Mesenchymal stem cell (in vitro differentiated cells and primary cell): ENCODE measurements at regions not wholly inside any gene's neighbourhood (a gene's known extent, or its start where the extent isn't known, plus 50 kb on each side); places are given as distances from the start of the nearest gene placed in this dataset.
A peak's percentile ranks its signal among the peaks of the same experiment; 100 is the strongest.

Experiments
- DNase-seq: peaks from one replicate; pipeline ENCODE4 v3.0.0-alpha.2; 2013
- H2AFZ ChIP-seq: one replicate; pipeline ENCODE4 v1.6.1; 2013; ENCODE audit warnings: low read depth, mild to moderate bottlenecking, control low read depth, inconsistent platforms, low read length, moderate library complexity
- H2AK5ac ChIP-seq: 2 replicates; pipeline ENCODE4 v1.6.1; 2013; ENCODE audit warnings: low read length, moderate library complexity, mild to moderate bottlenecking, inconsistent platforms; ENCODE audit not compliant: severe bottlenecking
- H2BK120ac ChIP-seq: one replicate; pipeline ENCODE4 v1.6.1; 2013; ENCODE audit warnings: low read depth, mild to moderate bottlenecking, inconsistent platforms, low read length, moderate library complexity
- H2BK12ac ChIP-seq, 2 experiments: one replicate each; pipeline ENCODE4 v1.6.1; 2013; ENCODE audit warnings: inconsistent platforms in 2 of 2, low read length in 2 of 2, mild to moderate bottlenecking in 2 of 2, moderate library complexity in 2 of 2, control low read depth in 1 of 2
- H2BK15ac ChIP-seq: one replicate; pipeline ENCODE4 v1.6.1; 2013; ENCODE audit warnings: mild to moderate bottlenecking, low read depth, inconsistent platforms; ENCODE audit not compliant: poor library complexity, severe bottlenecking
- H2BK5ac ChIP-seq: 2 replicates; pipeline ENCODE4 v1.6.1; 2013; ENCODE audit warnings: low read depth, mild to moderate bottlenecking, low read length, control low read depth, inconsistent platforms; ENCODE audit not compliant: poor library complexity, severe bottlenecking
- H3K14ac ChIP-seq, 2 experiments: one replicate each; pipeline ENCODE4 v1.6.1; 2013; ENCODE audit warnings: inconsistent platforms in 2 of 2, low read length in 2 of 2, control low read depth in 1 of 2, mild to moderate bottlenecking in 1 of 2, moderate library complexity in 1 of 2
- H3K18ac ChIP-seq, 2 experiments: one replicate each; pipeline ENCODE4 v1.6.1; 2013; ENCODE audit warnings: inconsistent platforms in 2 of 2, low read length in 2 of 2, control low read depth in 1 of 2, low read depth in 1 of 2, mild to moderate bottlenecking in 1 of 2
- H3K23ac ChIP-seq, 2 experiments: one replicate each; pipeline ENCODE4 v1.6.1; 2013; ENCODE audit warnings: inconsistent platforms in 2 of 2, low read length in 2 of 2, mild to moderate bottlenecking in 2 of 2, moderate library complexity in 2 of 2, control low read depth in 1 of 2
- H3K27ac ChIP-seq: 2 replicates; pipeline ENCODE4 v1.5.1; 2013; ENCODE audit warnings: mild to moderate bottlenecking, moderate library complexity, low read length, control low read depth, inconsistent platforms; ENCODE audit not compliant: poor library complexity, severe bottlenecking
- H3K27me3 ChIP-seq, 2 experiments: 2 replicates each; pipeline versions ENCODE4 v1.6.1 to v1.7.0; 2013; ENCODE audit warnings: low read length in 2 of 2, mild to moderate bottlenecking in 2 of 2, moderate library complexity in 2 of 2, control low read depth in 1 of 2, inconsistent platforms in 1 of 2; ENCODE audit not compliant: control insufficient read depth in 1 of 2, insufficient read depth in 1 of 2
- H3K36me3 ChIP-seq, 2 experiments: 2 replicates each; pipeline versions ENCODE4 v1.6.1 to v1.7.0; 2013; ENCODE audit warnings: low read length in 2 of 2, control low read depth in 1 of 2, inconsistent platforms in 1 of 2, low read depth in 1 of 2, mild to moderate bottlenecking in 1 of 2; ENCODE audit not compliant: insufficient read depth in 2 of 2, control insufficient read depth in 1 of 2
- H3K4ac ChIP-seq, 2 experiments: one replicate each; pipeline ENCODE4 v1.6.1; 2013; ENCODE audit warnings: inconsistent platforms in 2 of 2, low read length in 2 of 2, mild to moderate bottlenecking in 2 of 2, moderate library complexity in 2 of 2, control low read depth in 1 of 2, low read depth in 1 of 2
- H3K4me1 ChIP-seq: 2 replicates; pipeline ENCODE4 v1.6.1; 2013; ENCODE audit warnings: low read depth, low read length, control low read depth; ENCODE audit not compliant: control insufficient read depth, insufficient read depth
- H3K4me2 ChIP-seq: 2 replicates; pipeline ENCODE4 v1.6.1; 2013; ENCODE audit warnings: low read length, mild to moderate bottlenecking, inconsistent platforms; ENCODE audit not compliant: poor library complexity, severe bottlenecking
- H3K4me3 ChIP-seq, 2 experiments: 2 replicates each; pipeline versions ENCODE4 v1.5.1 to v1.7.0; 2013; ENCODE audit warnings: low read length in 2 of 2, mild to moderate bottlenecking in 2 of 2, control low read depth in 1 of 2, low read depth in 1 of 2; ENCODE audit not compliant: insufficient read depth in 1 of 2
- H3K79me1 ChIP-seq: replicated peaks from 2 replicates; pipeline ENCODE4 v1.6.1; 2013; ENCODE audit warnings: mild to moderate bottlenecking, control low read depth, low read length, inconsistent platforms; ENCODE audit not compliant: poor library complexity, severe bottlenecking
- H3K9ac ChIP-seq: 2 replicates; pipeline ENCODE4 v1.7.0; 2013; ENCODE audit warnings: mild to moderate bottlenecking, low read length, moderate library complexity
- H3K9me3 ChIP-seq: 2 replicates; pipeline ENCODE4 v1.7.0; 2013; ENCODE audit warnings: mild to moderate bottlenecking, low read length; ENCODE audit not compliant: control insufficient read depth
- H4K8ac ChIP-seq: one replicate; pipeline ENCODE4 v1.6.1; 2013; ENCODE audit warnings: inconsistent platforms, mild to moderate bottlenecking, low read length, moderate library complexity
- H4K91ac ChIP-seq: one replicate; pipeline ENCODE4 v1.6.1; 2013; ENCODE audit warnings: mild to moderate bottlenecking, low read length, inconsistent platforms
- WGBS: methylation state at CpG from one replicate; pipeline ENCODE4 v1.1.7; 2013; ENCODE audit warnings: mixed read lengths; 5-methylcytosine and 5-hydroxymethylcytosine counted together

DNA sequence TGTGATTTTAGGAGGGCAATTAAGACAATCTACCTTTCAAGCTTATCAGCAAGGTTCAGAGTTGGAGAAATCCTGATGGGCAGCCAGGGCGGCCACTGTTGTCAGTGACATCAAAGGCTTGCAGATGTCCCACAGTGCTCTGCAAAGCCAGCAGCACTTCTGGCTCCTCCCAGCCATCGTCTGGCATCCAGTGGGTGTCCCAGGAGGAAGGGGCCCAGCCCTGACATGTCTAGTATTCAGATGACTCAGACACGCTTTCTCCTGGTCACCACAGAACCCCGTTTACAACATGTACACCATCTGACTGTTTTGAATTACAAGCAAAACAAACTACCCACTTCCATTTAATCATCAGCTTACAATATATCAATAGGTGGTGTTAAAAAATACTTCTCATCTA, 61.4 kb downstream of the CYRIA start:
- H3K4ac ChIP-seq: peak overlapping the region in 1 of 2 experiments; percentile 2
- no peaks in the 10 kb centered on the region for H3K27me3 ChIP-seq
- peaks cover 0 to 20% of the 10 kb centered on the region in 2 experiments for H3K36me3 ChIP-seq
- no peak overlapping the region for H3K27ac ChIP-seq
- no peak overlapping the region for H3K14ac ChIP-seq
- peak; percentile 52 for DNase-seq
- H3K23ac ChIP-seq: peak overlapping the region in 1 of 2 experiments; percentile 83
- no peak overlapping the region for H2BK15ac ChIP-seq
- 48% methylated on average over 2 of the region's 4 CpGs for WGBS
- H3K4me2 ChIP-seq: no peak overlapping the region
- H3K4me3 ChIP-seq: no peak overlapping the region
- no peak overlapping the region for H2BK5ac ChIP-seq
- H4K91ac ChIP-seq: no peak overlapping the region
- H4K8ac ChIP-seq: no peak overlapping the region
- H2AFZ ChIP-seq: no peak overlapping the region
- H3K4me1 ChIP-seq: peaks cover 9% of the 10 kb centered on the region
- H3K9ac ChIP-seq: no peak overlapping the region
- H3K79me1 ChIP-seq: peaks cover 50% of the 10 kb centered on the region
- H2BK12ac ChIP-seq: peak overlapping the region in 1 of 2 experiments; percentile 11
- H3K18ac ChIP-seq: no peak overlapping the region
- no peaks in the 10 kb centered on the region for H3K9me3 ChIP-seq
- H2BK120ac ChIP-seq: no peak overlapping the region
- H2AK5ac ChIP-seq: no peak overlapping the region

DNA sequence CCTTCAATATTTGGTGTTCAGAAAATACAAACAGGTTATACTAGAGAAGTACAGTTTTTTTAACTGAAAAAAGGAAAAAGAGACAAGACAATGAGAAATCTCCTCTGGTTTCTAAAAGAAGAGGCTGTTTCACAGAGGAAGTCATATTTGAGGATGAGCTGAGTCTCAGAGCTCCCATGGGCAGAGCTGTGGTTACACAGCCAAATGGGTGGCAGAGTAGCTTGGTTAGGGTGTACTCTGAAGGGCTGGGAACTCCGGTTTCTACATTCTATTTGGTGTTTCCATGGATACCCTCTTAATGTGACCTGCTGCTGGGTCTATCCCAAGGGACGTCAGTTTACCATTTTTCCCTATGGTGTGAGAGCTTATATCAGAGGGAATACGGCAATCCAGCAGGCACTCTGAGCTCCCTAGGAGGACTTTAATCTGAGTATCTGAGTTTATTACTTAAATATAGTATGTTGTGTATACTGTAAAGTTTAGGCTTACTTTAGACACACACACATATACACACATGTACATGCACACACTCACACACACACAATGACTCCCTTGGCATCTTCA, 74.2 kb downstream of the CYRIA start:
- Histone ChIP-seq H2BK15ac (no peak overlapping the region), H3K79me1 (peaks cover 10% of the 10 kb centered on the region), H3K27me3 (no peaks in the 10 kb centered on the region), H3K27ac (no peak overlapping the region), H3K9ac (no peak overlapping the region), H2AFZ (no peak overlapping the region), H3K36me3 (peaks cover 0 to 4% of the 10 kb centered on the region in 2 experiments), H2BK12ac (no peak overlapping the region), H3K4ac (no peak overlapping the region), H4K8ac (no peak overlapping the region), H3K9me3 (no peaks in the 10 kb centered on the region), H4K91ac (no peak overlapping the region), H3K14ac (no peak overlapping the region), H3K18ac (no peak overlapping the region), H3K23ac (no peak overlapping the region), H2AK5ac (no peak overlapping the region), H2BK120ac (no peak overlapping the region), H3K4me2 (no peak overlapping the region), H3K4me1 (no peaks in the 10 kb centered on the region), H2BK5ac (no peak overlapping the region), H3K4me3 (no peak overlapping the region)
- DNase-seq: no peak
- WGBS: 88% methylated on average over 2 of the region's 3 CpGs

DNA sequence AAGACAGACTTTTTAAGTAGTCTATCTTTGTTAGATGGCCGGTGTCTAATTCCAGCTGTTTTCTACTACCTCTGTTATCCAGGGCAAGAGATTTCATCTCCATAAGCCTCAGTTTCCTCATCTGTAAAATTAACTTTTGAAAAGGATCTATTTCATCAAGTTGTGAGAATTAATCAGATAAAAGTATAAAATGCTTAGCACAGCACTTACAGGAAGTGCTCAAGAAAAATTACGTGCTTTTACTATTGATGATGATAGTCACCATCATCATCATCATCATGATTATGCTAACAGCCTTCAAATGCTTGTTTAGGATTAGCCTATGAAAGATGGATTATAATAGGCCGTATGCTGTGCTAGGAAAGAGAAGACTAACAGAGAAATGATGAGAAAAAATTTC, 76.2 kb downstream of the CYRIA start:
- Histone ChIP-seq H3K79me1 (peaks cover 13% of the 10 kb centered on the region), H3K9me3 (no peaks in the 10 kb centered on the region), H3K14ac (no peak overlapping the region), H3K9ac (no peak overlapping the region), H2BK15ac (no peak overlapping the region), H4K8ac (no peak overlapping the region), H3K4ac (no peak overlapping the region), H2AFZ (no peak overlapping the region), H3K18ac (no peak overlapping the region), H4K91ac (no peak overlapping the region), H2BK5ac (no peak overlapping the region), H3K4me2 (no peak overlapping the region), H3K36me3 (peaks cover 0 to 4% of the 10 kb centered on the region in 2 experiments), H2AK5ac (no peak overlapping the region), H2BK120ac (no peak overlapping the region), H2BK12ac (no peak overlapping the region), H3K23ac (no peak overlapping the region), H3K27ac (no peak overlapping the region), H3K27me3 (no peaks in the 10 kb centered on the region), H3K4me3 (no peak overlapping the region), H3K4me1 (no peaks in the 10 kb centered on the region)
- no peak for DNase-seq
- 83% methylated on average over 1 of the region's 3 CpGs for whole genome bisulfite sequencing

DNA sequence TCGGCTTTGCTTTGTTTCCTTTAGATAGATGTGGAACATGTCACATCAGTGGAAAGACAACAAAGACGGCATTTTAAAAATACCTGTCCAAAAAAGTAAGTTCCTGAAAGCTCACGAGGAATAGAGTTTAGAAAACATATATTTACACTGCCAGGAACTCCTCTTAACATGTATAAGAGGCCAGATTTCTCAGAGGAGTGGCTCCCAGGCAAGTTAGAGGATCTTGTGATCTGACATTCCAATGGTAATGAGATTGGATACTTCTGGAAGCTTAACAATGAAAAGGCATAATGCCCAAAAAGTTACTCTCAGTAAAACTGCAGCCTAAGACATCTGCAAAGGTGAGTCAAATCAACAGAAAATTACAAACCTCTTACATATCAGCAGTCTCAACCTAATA, 77.1 kb downstream of the CYRIA start:
- no peak overlapping the region for H2BK12ac ChIP-seq
- H3K18ac ChIP-seq: no peak overlapping the region
- H2BK15ac ChIP-seq: no peak overlapping the region
- no peak overlapping the region for H3K9ac ChIP-seq
- H4K91ac ChIP-seq: no peak overlapping the region
- H3K9me3 ChIP-seq: no peaks in the 10 kb centered on the region
- H3K27me3 ChIP-seq: no peaks in the 10 kb centered on the region
- no peak overlapping the region for H4K8ac ChIP-seq
- no peak for DNase-seq
- H3K36me3 ChIP-seq: peaks cover 0 to 4% of the 10 kb centered on the region in 2 experiments
- no peak overlapping the region for H3K4ac ChIP-seq
- no peak overlapping the region for H3K4me3 ChIP-seq
- no peak overlapping the region for H3K23ac ChIP-seq
- no peak overlapping the region for H3K4me2 ChIP-seq
- H2BK120ac ChIP-seq: no peak overlapping the region
- peaks cover 17% of the 10 kb centered on the region for H3K79me1 ChIP-seq
- WGBS: 100% methylated on average over 1 of the region's 3 CpGs
- H2AK5ac ChIP-seq: no peak overlapping the region
- H2AFZ ChIP-seq: no peak overlapping the region
- no peaks in the 10 kb centered on the region for H3K4me1 ChIP-seq
- H3K27ac ChIP-seq: no peak overlapping the region
- H3K14ac ChIP-seq: no peak overlapping the region
- H2BK5ac ChIP-seq: no peak overlapping the region
